ENCODE measurements at regions not wholly inside any gene's neighbourhood (a gene's known extent, or its start where the extent isn't known, plus 50 kb on each side); places are given as distances from the start of the nearest gene placed in this dataset.

GRCh38 chr11:69953356-69953755 lies 124.8 kb upstream of the ANO1 start:
- DNase-seq = no peak

- no peak for DNase-seq
These were observed 123.4 kb upstream of the ANO1 start for GRCh38 chr11:69954756-69955155.

- no peak for DNase-seq
These were observed 121.4 kb upstream of the ANO1 start for GRCh38 chr11:69956669-69957190.

- DNase-seq = no peak
These were observed 120.3 kb upstream of the ANO1 start for GRCh38 chr11:69957849-69958248.

- DNase-seq = no peak
These were observed 119.8 kb upstream of the ANO1 start for GRCh38 chr11:69958308-69958707.

GRCh38 chr11:69959461-69959860 lies 118.7 kb upstream of the ANO1 start:
- no peak for DNase-seq

GRCh38 chr11:69961738-69962137 lies 116.4 kb upstream of the ANO1 start:
- no peak for DNase-seq

GRCh38 chr11:69962152-69962551 lies 116.0 kb upstream of the ANO1 start:
- DNase-seq = peak; percentile 17 to 58

GRCh38 chr11:69963533-69964246 lies 114.4 kb upstream of the ANO1 start:
- DNase-seq = no peak

GRCh38 chr11:69964247-69964643 lies 113.9 kb upstream of the ANO1 start:
- DNase-seq = no peak

GRCh38 chr11:69965821-69966582 lies 112.1 kb upstream of the ANO1 start:
- DNase-seq = no peak

GRCh38 chr11:69966583-69966835 lies 111.6 kb upstream of the ANO1 start:
- DNase-seq = no peak

- no peak for DNase-seq
These were observed 111.1 kb upstream of the ANO1 start for GRCh38 chr11:69966910-69967483.

- no peak for DNase-seq
These were observed 110.6 kb upstream of the ANO1 start for GRCh38 chr11:69967484-69967883.

GRCh38 chr11:69968396-69969347 lies 109.4 kb upstream of the ANO1 start:
- no peak for DNase-seq

- DNase-seq = no peak
These were observed 108.0 kb upstream of the ANO1 start for GRCh38 chr11:69969890-69970784.

GRCh38 chr11:69970785-69971535 lies 107.2 kb upstream of the ANO1 start:
- DNase-seq = no peak

GRCh38 chr11:69971741-69972140 lies 106.4 kb upstream of the ANO1 start:
- no peak for DNase-seq

- DNase-seq = no peak
These were observed 105.7 kb upstream of the ANO1 start for GRCh38 chr11:69972351-69972802.

- DNase-seq = no peak
These were observed 103.6 kb upstream of the ANO1 start for GRCh38 chr11:69974528-69974927.

GRCh38 chr11:69975822-69976221 lies 102.3 kb upstream of the ANO1 start:
- no peak for DNase-seq

Measured in SW 1271 (cell line).